Caki2 (cell line): ENCODE measurements at regions not wholly inside any gene's neighbourhood (a gene's known extent, or its start where the extent isn't known, plus 50 kb on each side); places are given as distances from the start of the nearest gene placed in this dataset.

ENCODE experiments used
- DNase-seq: peaks from one replicate; pipeline ENCODE4 v3.0.0-alpha.2; 2015; ENCODE audit warnings: low read depth
- in situ Hi-C: cut with HindIII; loops from 2 replicates; pipeline ENCODE4 v1.10.0; 2016; ENCODE audit warnings: low sequenced_read_pairs, low pct_unique_long_range_greater_than_20kb, mixed read lengths

GRCh38 chr4:12712648-12713339 is 771.3 kb downstream of the RAB28 start:
- DNase-seq = no peak
- in situ Hi-C loops = no loop called here

GRCh38 chr4:12707381-12708175 is 776.6 kb downstream of the RAB28 start:
- in situ Hi-C loops = no loop called here
- no peak for DNase-seq

- no peak for DNase-seq
- in situ Hi-C loops = no loop called here
Observed at GRCh38 chr4:12703036-12703435, 781.1 kb downstream of the RAB28 start.

DNA sequence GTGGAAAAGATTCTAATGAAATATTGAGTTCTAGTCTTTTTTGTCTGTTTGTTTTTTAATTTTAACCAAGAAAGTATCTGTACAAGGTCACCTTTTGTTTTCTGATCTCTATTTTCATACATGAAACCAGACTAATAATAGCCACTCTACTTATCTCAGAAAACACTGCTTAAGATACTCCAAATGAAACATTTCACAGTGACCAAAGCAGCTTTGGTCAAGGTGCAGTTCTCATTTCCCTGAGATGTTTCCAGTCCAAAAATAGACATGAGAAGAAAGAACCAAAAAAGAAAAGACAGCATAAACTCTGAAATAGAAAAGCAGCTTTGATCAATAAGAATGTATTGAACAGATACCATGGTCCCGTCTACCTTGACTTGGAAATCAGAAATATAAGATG is 782.8 kb downstream of the RAB28 start:
- in situ Hi-C loops = no loop called here
- no peak for DNase-seq

GRCh38 chr4:12697970-12698369 is 786.2 kb downstream of the RAB28 start:
- in situ Hi-C loops = no loop called here
- no peak for DNase-seq

GRCh38 chr4:12692815-12693214 is 791.3 kb downstream of the RAB28 start:
- in situ Hi-C loops = no loop called here
- DNase-seq = no peak

DNA sequence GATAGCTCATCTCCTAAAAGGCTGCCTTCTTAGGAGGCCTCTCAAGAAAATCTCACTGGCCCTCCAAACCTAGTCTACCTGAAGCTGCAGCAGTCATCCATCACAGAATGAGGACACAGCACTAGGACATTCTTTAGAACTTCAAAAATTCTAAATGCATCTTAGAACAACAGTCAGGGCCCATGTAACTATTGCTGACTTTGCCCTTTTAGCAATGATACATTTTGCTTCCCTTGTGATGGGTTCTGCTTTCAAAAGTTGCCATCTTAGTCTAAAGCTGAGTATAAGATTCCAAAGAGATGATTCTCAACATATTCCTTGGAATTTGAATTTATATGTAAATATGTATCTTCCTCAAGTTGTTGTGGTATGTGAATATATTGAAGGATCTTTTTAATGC is 793.0 kb downstream of the RAB28 start:
- DNase-seq = no peak
- in situ Hi-C loops = no loop called here

- in situ Hi-C loops = no loop called here
- DNase-seq = no peak
Observed at GRCh38 chr4:12689457-12689856, 794.7 kb downstream of the RAB28 start.

- DNase-seq = no peak
Observed at GRCh38 chr4:12679217-12679616, 804.9 kb downstream of the RAB28 start.

DNA sequence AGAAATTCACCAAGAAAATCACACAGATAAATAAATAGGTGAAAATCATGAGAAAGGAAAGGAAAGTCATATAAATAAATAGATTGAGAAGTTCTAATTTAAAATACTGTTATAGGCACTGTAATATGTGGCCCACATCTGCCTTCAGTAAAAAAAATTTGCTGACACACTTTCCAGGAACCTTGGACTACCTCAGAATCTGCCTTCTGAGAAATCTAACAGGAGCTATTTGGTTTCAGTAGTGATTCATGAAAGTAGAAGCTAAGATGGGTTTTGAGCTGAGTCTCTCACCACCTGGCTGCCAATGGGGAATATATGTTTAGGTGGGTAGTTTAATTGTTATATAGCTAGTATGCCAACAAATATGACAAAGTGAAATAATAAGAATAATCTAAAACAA is 810.0 kb downstream of the RAB28 start:
- in situ Hi-C loops = no loop called here
- no peak for DNase-seq

More at GRCh38 chr4:12679217-12679616, 804.9 kb downstream of the RAB28 start:
- in situ Hi-C loops = no loop called here

- in situ Hi-C loops = no loop called here
- no peak for DNase-seq
Observed at GRCh38 chr4:12672303-12672702, 811.8 kb downstream of the RAB28 start.

DNA sequence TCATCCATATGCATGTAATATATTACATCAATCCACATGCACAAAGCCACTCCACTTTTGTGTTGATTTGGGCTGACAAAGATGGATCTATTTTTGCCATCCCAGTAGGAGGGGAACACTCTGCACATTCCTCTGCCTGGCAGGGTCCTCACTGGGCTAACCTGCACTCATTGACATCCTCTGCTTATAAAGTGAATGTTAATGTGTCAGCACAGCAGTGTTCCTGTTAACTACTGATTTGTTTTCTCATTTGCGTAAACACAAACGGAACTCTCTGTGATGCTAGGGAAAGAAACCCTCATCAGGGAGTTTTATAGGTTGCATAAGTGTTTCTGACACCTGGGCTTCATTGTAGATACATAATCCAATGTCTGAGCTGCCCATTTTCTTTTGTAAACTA is 826.0 kb downstream of the RAB28 start:
- in situ Hi-C loops = no loop called here
- DNase-seq = no peak

GRCh38 chr4:12651876-12652275 is 832.3 kb downstream of the RAB28 start:
- DNase-seq = no peak
- in situ Hi-C loops = no loop called here

- no peak for DNase-seq
- in situ Hi-C loops = no loop called here
Observed at GRCh38 chr4:12645732-12646131, 838.4 kb downstream of the RAB28 start.

DNA sequence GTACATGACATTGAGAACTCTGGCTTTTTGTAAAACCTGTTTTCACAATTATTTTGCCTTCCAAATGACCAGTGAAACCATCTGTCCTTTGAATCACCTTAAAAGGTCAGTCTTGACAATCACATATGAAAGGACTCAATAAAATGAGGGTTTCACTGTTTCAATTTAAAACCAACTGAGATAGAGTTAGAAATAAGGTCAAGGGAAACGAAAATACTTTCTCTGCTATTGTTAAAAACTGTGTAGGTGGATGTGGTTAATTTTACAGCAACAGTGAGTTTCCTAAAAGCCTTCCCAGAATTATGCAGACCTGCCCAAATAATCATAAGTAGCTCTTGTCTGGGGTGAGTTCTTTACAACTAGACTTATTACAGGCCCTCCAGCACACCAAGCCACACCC is 839.9 kb downstream of the RAB28 start:
- no peak for DNase-seq
- in situ Hi-C loops = no loop called here

DNA sequence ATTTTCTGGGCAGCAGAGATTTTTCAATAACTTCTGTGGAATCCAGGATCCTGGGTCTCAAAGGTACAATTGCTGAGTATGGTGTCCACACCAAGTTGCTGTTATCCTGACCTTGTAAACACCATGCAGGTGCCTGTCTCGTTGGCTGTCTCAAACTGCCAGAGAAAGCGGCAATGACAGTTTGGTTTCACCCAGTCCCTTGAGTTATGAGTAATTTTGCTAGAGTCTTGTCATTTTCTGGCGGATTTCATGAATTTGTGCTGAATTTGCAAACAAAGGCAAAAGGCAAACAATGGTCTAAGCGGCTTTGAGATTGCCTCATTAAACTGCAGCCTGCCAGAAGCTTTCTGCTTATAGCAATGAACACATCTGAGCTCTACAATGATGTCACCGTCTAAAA is 847.9 kb downstream of the RAB28 start:
- in situ Hi-C loops = no loop called here
- no peak for DNase-seq

DNA sequence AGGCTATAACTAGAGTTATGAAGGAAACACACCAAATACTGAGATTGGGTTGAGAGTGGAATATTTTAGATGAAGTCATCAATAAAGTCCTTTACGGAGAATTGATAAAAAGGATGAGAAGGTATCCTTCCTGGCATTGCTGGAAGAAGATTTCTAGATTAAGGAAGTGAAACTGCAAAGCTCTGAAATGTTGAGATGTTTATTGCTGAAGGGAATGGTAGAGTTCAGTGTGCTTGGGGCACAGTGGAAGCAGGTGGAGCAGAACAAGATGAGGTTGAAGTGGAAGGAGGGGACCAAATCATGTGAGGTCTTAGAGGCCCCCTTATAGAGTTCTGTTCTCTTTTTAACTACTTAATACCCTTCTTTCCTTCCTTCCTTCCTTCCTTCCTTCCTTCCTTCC is 848.5 kb downstream of the RAB28 start:
- in situ Hi-C loops = no loop called here
- DNase-seq = no peak

DNA sequence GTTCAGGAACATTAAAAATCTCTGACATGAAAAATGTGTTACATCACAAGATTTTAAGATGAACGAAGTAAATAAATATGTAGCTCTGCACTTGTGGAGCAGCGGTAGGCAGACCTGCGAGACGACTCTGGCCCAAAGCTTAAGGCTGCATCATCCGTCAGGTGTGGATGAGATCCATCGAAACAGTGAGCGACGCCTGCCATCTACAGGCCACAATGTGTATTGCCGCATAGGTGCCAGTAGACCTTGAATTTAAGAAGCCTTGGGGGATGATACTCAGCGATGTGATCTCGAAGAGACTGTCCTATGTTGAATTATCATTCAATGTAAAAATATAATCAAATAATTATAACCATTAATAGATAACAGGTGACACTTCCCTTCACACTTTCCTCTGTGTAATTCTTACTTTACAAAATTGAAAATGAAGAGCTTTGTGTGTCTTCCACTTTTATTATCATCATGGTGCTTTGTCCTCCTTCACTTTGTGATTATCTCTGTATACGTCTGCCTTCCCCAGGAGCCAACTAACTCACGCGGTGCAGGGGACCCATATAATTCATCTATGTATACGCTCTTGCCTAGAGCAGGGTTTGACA is 851.0 kb downstream of the RAB28 start:
- in situ Hi-C loops = no loop called here
- peak; percentile 37 for DNase-seq

GRCh38 chr4:12615822-12616221 is 868.3 kb downstream of the RAB28 start:
- DNase-seq = no peak
- in situ Hi-C loops = no loop called here
